ENCODE measurements at regions not wholly inside any gene's neighbourhood (a gene's known extent, or its start where the extent isn't known, plus 50 kb on each side); places are given as distances from the start of the nearest gene placed in this dataset.
A peak's percentile ranks its signal among the peaks of the same experiment; 100 is the strongest.

GRCh38 chr11:21825127-21825526, 367.8 kb upstream of the ANO5 start:
- DNase-seq (ENCODE audit: low spot score), result no peak

GRCh38 chr11:21838427-21838826, 354.5 kb upstream of the ANO5 start:
- DNase-seq (ENCODE audit: low spot score), result no peak

- no peak for DNase-seq (ENCODE audit: low spot score)
Observed at GRCh38 chr11:21839796-21840195, 353.1 kb upstream of the ANO5 start.

- peak; percentile 3 for DNase-seq (ENCODE audit: low spot score)
Observed at GRCh38 chr11:21861314-21861713, 331.6 kb upstream of the ANO5 start.

- no peak for DNase-seq (ENCODE audit: low spot score)
Observed at GRCh38 chr11:21865541-21865940, 327.3 kb upstream of the ANO5 start.

- no peak for DNase-seq (ENCODE audit: low spot score)
Observed at GRCh38 chr11:21866781-21867180, 326.1 kb upstream of the ANO5 start.

- DNase-seq (ENCODE audit: low spot score), result no peak
Observed at GRCh38 chr11:21877151-21877550, 315.7 kb upstream of the ANO5 start.

- DNase-seq (ENCODE audit: low spot score), result no peak
Observed at GRCh38 chr11:21883354-21883753, 309.5 kb upstream of the ANO5 start.

GRCh38 chr11:21888814-21889213, 304.1 kb upstream of the ANO5 start:
- no peak for DNase-seq (ENCODE audit: low spot score)

- no peak for DNase-seq (ENCODE audit: low spot score)
Observed at GRCh38 chr11:21892736-21893564, 299.9 kb upstream of the ANO5 start.

- DNase-seq (ENCODE audit: low spot score), result no peak
Observed at GRCh38 chr11:21893565-21893867, 299.4 kb upstream of the ANO5 start.

GRCh38 chr11:21894492-21894891, 298.4 kb upstream of the ANO5 start:
- no peak for DNase-seq (ENCODE audit: low spot score)

- DNase-seq (ENCODE audit: low spot score), result no peak
Observed at GRCh38 chr11:21895686-21896085, 297.2 kb upstream of the ANO5 start.

- no peak for DNase-seq (ENCODE audit: low spot score)
Observed at GRCh38 chr11:21896216-21896615, 296.7 kb upstream of the ANO5 start.

- DNase-seq (ENCODE audit: low spot score), result no peak
Observed at GRCh38 chr11:21896746-21897602, 295.9 kb upstream of the ANO5 start.

- DNase-seq (ENCODE audit: low spot score), result no peak
Observed at GRCh38 chr11:21897752-21898151, 295.1 kb upstream of the ANO5 start.

- no peak for DNase-seq (ENCODE audit: low spot score)
Observed at GRCh38 chr11:21908211-21908610, 284.7 kb upstream of the ANO5 start.

GRCh38 chr11:21909145-21909544, 283.7 kb upstream of the ANO5 start:
- DNase-seq (ENCODE audit: low spot score), result no peak

GRCh38 chr11:21911061-21911460, 281.8 kb upstream of the ANO5 start:
- DNase-seq (ENCODE audit: low spot score), result no peak

GRCh38 chr11:21912285-21912684, 280.6 kb upstream of the ANO5 start:
- no peak for DNase-seq (ENCODE audit: low spot score)

GRCh38 chr11:21921151-21921550, 271.7 kb upstream of the ANO5 start:
- no peak for DNase-seq (ENCODE audit: low spot score)

- no peak for DNase-seq (ENCODE audit: low spot score)
Observed at GRCh38 chr11:21924262-21924661, 268.6 kb upstream of the ANO5 start.

- DNase-seq (ENCODE audit: low spot score), result no peak
Observed at GRCh38 chr11:21927628-21928027, 265.3 kb upstream of the ANO5 start.
